ENCODE measurements at regions not wholly inside any gene's neighbourhood (a gene's known extent, or its start where the extent isn't known, plus 50 kb on each side); places are given as distances from the start of the nearest gene placed in this dataset.

- Histone ChIP-seq H3K4me3 (ENCODE audit: control extremely low read depth in 1 of 5, extremely low read depth in 1 of 5, insufficient read depth in 1 of 5, low read depth in 2 of 5, low read length in 4 of 5) (no peak overlapping the region), H3K36me3 (replicated peaks in 1 of 2; ENCODE audit: control extremely low read depth in 1 of 2, control insufficient read depth in 1 of 2, extremely low read depth in 1 of 2, insufficient read depth in 2 of 2, low read length in 1 of 2) (no peaks in the 10 kb centered on the region), H3K4me2 (replicated peaks; ENCODE audit: low read depth, low read length, poor library complexity, severe bottlenecking) (no peak overlapping the region), H3K4me1 (ENCODE audit: control insufficient read depth in 2 of 2, insufficient read depth in 2 of 2, low read length in 2 of 2) (no peaks in the 10 kb centered on the region), H3K79me2 (ENCODE audit: control insufficient read depth, insufficient read depth, low read length) (no peaks in the 10 kb centered on the region), H3K9me3 (ENCODE audit: control extremely low read depth in 1 of 3, control insufficient read depth in 2 of 3, insufficient read depth in 1 of 3, low read length in 2 of 3) (no peaks in the 10 kb centered on the region), H3K9ac (ENCODE audit: low read length) (no peak overlapping the region), H4K20me1 (ENCODE audit: control insufficient read depth, insufficient read depth, low read length, poor library complexity, severe bottlenecking) (no peaks in the 10 kb centered on the region), H3K27me3 (replicated peaks in 1 of 4; ENCODE audit: control extremely low read depth in 1 of 4, control insufficient read depth in 3 of 4, insufficient read depth in 4 of 4, low read length in 3 of 4) (no peaks in the 10 kb centered on the region), H2AFZ (ENCODE audit: insufficient read depth, low read depth, low read length, poor library complexity, severe bottlenecking) (no peak overlapping the region), H3K27ac (ENCODE audit: low read length in 2 of 2) (no peak overlapping the region)
- Mint-ChIP-seq H3K4me1 (no peaks in the 10 kb centered on the region), H3K27ac (no peak overlapping the region), H3K27me3 (no peaks in the 10 kb centered on the region), H3K4me3 (no peak overlapping the region), H3K9me3 (ENCODE audit: insufficient read depth) (no peaks in the 10 kb centered on the region)
- DNase-seq, result no peak
- intact Hi-C loops (cut with micrococcal nuclease), result no loop called here
- CTCF ChIA-PET, result no interaction called here
- POLR2A ChIA-PET, result no interaction called here
- TF ChIP-seq, protein P1, sequence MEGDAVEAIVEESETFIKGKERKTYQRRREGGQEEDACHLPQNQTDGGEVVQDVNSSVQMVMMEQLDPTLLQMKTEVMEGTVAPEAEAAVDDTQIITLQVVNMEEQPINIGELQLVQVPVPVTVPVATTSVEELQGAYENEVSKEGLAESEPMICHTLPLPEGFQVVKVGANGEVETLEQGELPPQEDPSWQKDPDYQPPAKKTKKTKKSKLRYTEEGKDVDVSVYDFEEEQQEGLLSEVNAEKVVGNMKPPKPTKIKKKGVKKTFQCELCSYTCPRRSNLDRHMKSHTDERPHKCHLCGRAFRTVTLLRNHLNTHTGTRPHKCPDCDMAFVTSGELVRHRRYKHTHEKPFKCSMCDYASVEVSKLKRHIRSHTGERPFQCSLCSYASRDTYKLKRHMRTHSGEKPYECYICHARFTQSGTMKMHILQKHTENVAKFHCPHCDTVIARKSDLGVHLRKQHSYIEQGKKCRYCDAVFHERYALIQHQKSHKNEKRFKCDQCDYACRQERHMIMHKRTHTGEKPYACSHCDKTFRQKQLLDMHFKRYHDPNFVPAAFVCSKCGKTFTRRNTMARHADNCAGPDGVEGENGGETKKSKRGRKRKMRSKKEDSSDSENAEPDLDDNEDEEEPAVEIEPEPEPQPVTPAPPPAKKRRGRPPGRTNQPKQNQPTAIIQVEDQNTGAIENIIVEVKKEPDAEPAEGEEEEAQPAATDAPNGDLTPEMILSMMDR (IDR thresholded peaks at IDR 0.05), result no peak
- TF ChIP-seq EZH2 (IDR thresholded peaks at IDR 0.05; ENCODE audit: borderline replicate concordance, insufficient read depth, low read depth, low read length, poor library complexity, severe bottlenecking), result no peak
- no CpG with 5 or more reads among the region's 1 CpG for WGBS (ENCODE audit: insufficient coverage)
- no peak for ATAC-seq (ENCODE audit: low read depth)
Measured at GRCh38 chr4:141849367-141849766, 213.0 kb downstream of the IL15 start.

DNA sequence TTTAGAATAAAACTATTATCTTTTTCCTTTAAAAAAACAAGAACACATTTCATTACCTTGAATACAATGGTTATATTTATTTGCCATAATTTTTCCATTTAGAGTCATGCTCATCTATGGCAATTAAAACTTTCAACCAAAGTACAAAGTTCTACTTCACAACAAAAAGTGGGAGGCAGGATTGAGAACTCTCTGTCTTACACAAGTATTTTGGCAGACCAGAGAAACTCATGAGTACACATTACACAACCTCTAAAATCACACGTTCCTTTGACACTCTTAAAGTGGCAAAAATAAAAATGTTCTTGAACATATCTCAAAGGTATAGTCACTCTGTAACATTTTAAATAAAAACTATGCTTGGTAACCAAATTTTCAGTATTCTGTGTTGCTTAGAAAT, 213.4 kb downstream of the IL15 start:
- no peak overlapping the region for H3K4me3 ChIP-seq (ENCODE audit: control extremely low read depth in 1 of 5, extremely low read depth in 1 of 5, insufficient read depth in 1 of 5, low read depth in 2 of 5, low read length in 4 of 5)
- Mint-ChIP-seq H3K27me3 (no peaks in the 10 kb centered on the region), H3K4me3 (no peak overlapping the region), H3K27ac (no peak overlapping the region), H3K4me1 (no peaks in the 10 kb centered on the region), H3K9me3 (ENCODE audit: insufficient read depth) (no peaks in the 10 kb centered on the region)
- H2AFZ ChIP-seq (ENCODE audit: insufficient read depth, low read depth, low read length, poor library complexity, severe bottlenecking), result no peak overlapping the region
- H3K4me2 ChIP-seq (replicated peaks; ENCODE audit: low read depth, low read length, poor library complexity, severe bottlenecking), result no peak overlapping the region
- ATAC-seq (ENCODE audit: low read depth) (no peak), DNase-seq (no peak)
- no peaks in the 10 kb centered on the region for H3K27me3 ChIP-seq (replicated peaks in 1 of 4; ENCODE audit: control extremely low read depth in 1 of 4, control insufficient read depth in 3 of 4, insufficient read depth in 4 of 4, low read length in 3 of 4)
- POLR2A ChIA-PET, result no interaction called here
- TF ChIP-seq EZH2 (IDR thresholded peaks at IDR 0.05; ENCODE audit: borderline replicate concordance, insufficient read depth, low read depth, low read length, poor library complexity, severe bottlenecking), result no peak
- TF ChIP-seq, protein P1 (IDR thresholded peaks at IDR 0.05), result no peak
- H3K9ac ChIP-seq (ENCODE audit: low read length), result no peak overlapping the region
- WGBS (ENCODE audit: insufficient coverage), result no CpG with 5 or more reads among the region's 1 CpG
- CTCF ChIA-PET, result no interaction called here
- intact Hi-C loops (cut with micrococcal nuclease), result no loop called here
- no peaks in the 10 kb centered on the region for H3K79me2 ChIP-seq (ENCODE audit: control insufficient read depth, insufficient read depth, low read length)
- no peaks in the 10 kb centered on the region for H3K36me3 ChIP-seq (replicated peaks in 1 of 2; ENCODE audit: control extremely low read depth in 1 of 2, control insufficient read depth in 1 of 2, extremely low read depth in 1 of 2, insufficient read depth in 2 of 2, low read length in 1 of 2)
- no peaks in the 10 kb centered on the region for H4K20me1 ChIP-seq (ENCODE audit: control insufficient read depth, insufficient read depth, low read length, poor library complexity, severe bottlenecking)
- H3K27ac ChIP-seq (ENCODE audit: low read length in 2 of 2), result no peak overlapping the region
- no peaks in the 10 kb centered on the region for H3K9me3 ChIP-seq (ENCODE audit: control extremely low read depth in 1 of 3, control insufficient read depth in 2 of 3, insufficient read depth in 1 of 3, low read length in 2 of 3)
- no peaks in the 10 kb centered on the region for H3K4me1 ChIP-seq (ENCODE audit: control insufficient read depth in 2 of 2, insufficient read depth in 2 of 2, low read length in 2 of 2)
